GM18505 (cell line): ENCODE measurements at regions not wholly inside any gene's neighbourhood (a gene's known extent, or its start where the extent isn't known, plus 50 kb on each side); places are given as distances from the start of the nearest gene placed in this dataset.

Source experiments
- ATAC-seq: cut with Tn5 transposase; IDR thresholded peaks from one replicate; pipeline ENCODE4 v1.9.1; 2021; ENCODE audit not compliant: unreplicated experiment
- POLR2A ChIP-seq: IDR thresholded peaks from 4 replicates; pipeline ENCODE4 v1.6.1; 2011; ENCODE audit warnings: borderline replicate concordance; ENCODE audit not compliant: insufficient read depth, insufficient read length; ENCODE audit errors: extremely low read depth

GRCh38 chr12:97173688-97174410 is 266.8 kb downstream of the NEDD1 start:
- no peak for ATAC-seq
- TF ChIP-seq POLR2A: no peak

- no peak for ATAC-seq
Observed at GRCh38 chr12:97177481-97177880, 270.4 kb downstream of the NEDD1 start.

GRCh38 chr12:97181571-97182265 is 274.7 kb downstream of the NEDD1 start:
- TF ChIP-seq POLR2A: no peak
- no peak for ATAC-seq

More at GRCh38 chr12:97177481-97177880, 270.4 kb downstream of the NEDD1 start:
- TF ChIP-seq POLR2A: no peak

GRCh38 chr12:97182769-97183168 is 275.7 kb downstream of the NEDD1 start:
- no peak for ATAC-seq
- no peak for TF ChIP-seq POLR2A

GRCh38 chr12:97184127-97184773 is 277.2 kb downstream of the NEDD1 start:
- no peak for TF ChIP-seq POLR2A
- no peak for ATAC-seq

- TF ChIP-seq POLR2A: no peak
- no peak for ATAC-seq
Observed at GRCh38 chr12:97185567-97185966, 277.0 kb upstream of the RMST start.

GRCh38 chr12:97194546-97194945 is 268.1 kb upstream of the RMST start:
- no peak for TF ChIP-seq POLR2A
- ATAC-seq: no peak

- no peak for TF ChIP-seq POLR2A
- ATAC-seq: no peak
Observed at GRCh38 chr12:97200181-97200580, 262.4 kb upstream of the RMST start.

- ATAC-seq: no peak
- no peak for TF ChIP-seq POLR2A
Observed at GRCh38 chr12:97203408-97203807, 259.2 kb upstream of the RMST start.

GRCh38 chr12:97209997-97210396 is 252.6 kb upstream of the RMST start:
- TF ChIP-seq POLR2A: no peak
- no peak for ATAC-seq

GRCh38 chr12:97211416-97211930 is 251.1 kb upstream of the RMST start:
- TF ChIP-seq POLR2A: no peak
- ATAC-seq: no peak

GRCh38 chr12:97216848-97217247 is 245.8 kb upstream of the RMST start:
- no peak for TF ChIP-seq POLR2A
- ATAC-seq: no peak

- ATAC-seq: no peak
Observed at GRCh38 chr12:97222391-97222790, 240.2 kb upstream of the RMST start.

More at GRCh38 chr12:97222391-97222790, 240.2 kb upstream of the RMST start:
- TF ChIP-seq POLR2A: no peak
